ENCODE measurements at regions not wholly inside any gene's neighbourhood (a gene's known extent, or its start where the extent isn't known, plus 50 kb on each side); places are given as distances from the start of the nearest gene placed in this dataset.

- TF ChIP-seq CTCF (IDR thresholded peaks at IDR 0.05; ENCODE audit: low read length) (no peak), EZH2phosphoT487 (IDR thresholded peaks at IDR 0.05; ENCODE audit: low read length) (no peak), EZH2 (optimal IDR thresholded peaks at IDR 0.05; ENCODE audit: low read depth, low read length) (no peak)
Observed at GRCh38 chr21:24045373-24045772, 1561.9 kb downstream of the MRPL39 start.
